HepG2 (cell line): ENCODE measurements at regions not wholly inside any gene's neighbourhood (a gene's known extent, or its start where the extent isn't known, plus 50 kb on each side); places are given as distances from the start of the nearest gene placed in this dataset.

Source experiments
- ATAC-seq: fragments of 200-7000 bp; cut with Tn5 transposase; 3 replicates; pipeline ENCODE4 v1.9.1; 2020; ENCODE audit warnings: mild to moderate bottlenecking, moderate library complexity
- BruUV-seq: library from RNA; stranded (reverse); fragments of 400-500 nt; replicated peaks from 2 replicates; lab custom pipeline; 2021; lab: Mats Ljungman, UMichigan
- CTCF ChIA-PET: fragments of 300-600 bp; formaldehyde crosslinking; extraction: SDS; loops from one replicate; lab custom pipeline; 2021; ENCODE audit warnings: low total read pairs, inconsistent platforms, low intra/inter-chr PET ratio; lab: Yijun Ruan, JAX
- POLR2A ChIA-PET: fragments of 350-600 bp; sonication (Branson Sonifier 250); formaldehyde crosslinking; loops from one replicate; lab custom pipeline; 2020; ENCODE audit warnings: antibody characterized with exemption, inconsistent platforms; lab: Yijun Ruan, JAX
- DNase-seq: peaks from one replicate; pipeline ENCODE4 v3.0.0-alpha.2; 2015; ENCODE audit warnings: low spot score
- FAIRE-seq: peaks from 3 replicates; lab custom pipeline; 2011; peaks lifted over from hg19 to GRCh38; lab: Jason Lieb, UNC
- H2AFZ ChIP-seq: one replicate; pipeline ENCODE4 v1.6.1; 2011; ENCODE audit warnings: low read length, inconsistent platforms
- H3K27ac ChIP-seq: fragments of 300-600 bp; 3 replicates; pipeline ENCODE4 v1.8.0; 2011; ENCODE audit warnings: mixed run types, mild to moderate bottlenecking, mixed read lengths, low read length, inconsistent platforms; ENCODE audit not compliant: insufficient read depth; ENCODE audit errors: extremely low read length
- H3K27me3 ChIP-seq, 2 experiments: fragments of 200-600 bp in 1 of 2; 2 replicates in 1 of 2; 3 replicates in 1 of 2; pipeline versions ENCODE4 v1.6.0 to v1.8.0; 2011; ENCODE audit warnings: low read length in 2 of 2, mild to moderate bottlenecking in 2 of 2, moderate library complexity in 2 of 2, inconsistent platforms in 1 of 2; ENCODE audit not compliant: insufficient read depth in 2 of 2, control insufficient read depth in 1 of 2
- H3K36me3 ChIP-seq, 2 experiments: fragments of 200-600 bp in 1 of 2; replicated peaks in 1 of 2; 2 replicates in 1 of 2; 3 replicates in 1 of 2; pipeline versions ENCODE4 v1.5.1 to v1.8.0; 2011; ENCODE audit warnings: low read length in 2 of 2, inconsistent platforms in 1 of 2; ENCODE audit not compliant: insufficient read depth in 2 of 2, control insufficient read depth in 1 of 2
- H3K4me1 ChIP-seq: 2 replicates; pipeline ENCODE4 v1.5.1; 2012; ENCODE audit warnings: low read length, inconsistent platforms; ENCODE audit not compliant: insufficient read depth
- H3K4me2 ChIP-seq: 2 replicates; pipeline ENCODE4 v1.6.0; 2011; ENCODE audit warnings: low read depth, low read length, inconsistent platforms
- H3K4me3 ChIP-seq, 3 experiments: fragments of 200-600 bp in 1 of 3; sonication (generic), shearing (Covaris generic) in 1 of 3; replicated peaks in 1 of 3; 2 replicates each; pipeline ENCODE4 v1.5.1; 2011 to 2016; ENCODE audit warnings: low read length in 3 of 3, inconsistent platforms in 2 of 3, low read depth in 2 of 3, mild to moderate bottlenecking in 2 of 3, control low read depth in 1 of 3, mixed read lengths in 1 of 3; ENCODE audit not compliant: insufficient read depth in 1 of 3
- H3K79me2 ChIP-seq: one replicate; pipeline ENCODE4 v1.6.1; 2011; ENCODE audit warnings: low read length, inconsistent platforms; ENCODE audit not compliant: insufficient read depth
- H3K9ac ChIP-seq: 2 replicates; pipeline ENCODE4 v1.6.0; 2011; ENCODE audit warnings: mild to moderate bottlenecking, low read depth, low read length, inconsistent platforms; ENCODE audit not compliant: insufficient read depth
- H3K9me3 ChIP-seq: 2 replicates; pipeline ENCODE4 v1.5.1; 2012; ENCODE audit warnings: mild to moderate bottlenecking, low read length
- H4K20me1 ChIP-seq: 2 replicates; pipeline ENCODE4 v1.6.0; 2011; ENCODE audit warnings: inconsistent platforms, mild to moderate bottlenecking, low read length, moderate library complexity; ENCODE audit not compliant: insufficient read depth
- DDIT3 ChIP-seq: sonication (generic); formaldehyde crosslinking; IDR thresholded peaks from 2 replicates; pipeline ENCODE4 v1.4.0; 2020; ENCODE audit warnings: mild to moderate bottlenecking, missing genetic modification reagents
- HMGXB3 ChIP-seq: sonication (generic); formaldehyde crosslinking; IDR thresholded peaks from 2 replicates; pipeline ENCODE4 v1.4.0; 2020; ENCODE audit warnings: missing genetic modification reagents, borderline replicate concordance
- HNF1B ChIP-seq: sonication (generic); formaldehyde crosslinking; IDR thresholded peaks from 2 replicates; pipeline ENCODE4 v1.5.1; 2020; ENCODE audit warnings: mild to moderate bottlenecking, moderate library complexity, missing genetic modification reagents
- KDM5B ChIP-seq: sonication (generic); formaldehyde crosslinking; IDR thresholded peaks from 2 replicates; pipeline ENCODE4 v1.4.0; 2020; ENCODE audit warnings: missing genetic modification reagents, mild to moderate bottlenecking, borderline replicate concordance
- MIER2 ChIP-seq: IDR thresholded peaks from 2 replicates; pipeline ENCODE4 v1.6.1; 2016; ENCODE audit warnings: missing biosample characterization, missing genetic modification reagents
- NKX3-1 ChIP-seq: sonication (generic); formaldehyde crosslinking; IDR thresholded peaks from 2 replicates; pipeline ENCODE4 v1.5.0; 2020; ENCODE audit warnings: missing genetic modification reagents
- U2AF2 ChIP-seq: fragments of 200-400 bp; formaldehyde crosslinking; IDR thresholded peaks from 2 replicates; pipeline ENCODE4 v1.6.1; 2017; ENCODE audit warnings: low read depth, mild to moderate bottlenecking, low read length
- ZBTB37 ChIP-seq: sonication (generic); formaldehyde crosslinking; IDR thresholded peaks from 2 replicates; pipeline ENCODE4 v1.4.0; 2020; ENCODE audit warnings: mild to moderate bottlenecking, missing genetic modification reagents
- ZGPAT ChIP-seq: IDR thresholded peaks from 2 replicates; pipeline ENCODE4 v1.6.1; 2016; ENCODE audit warnings: mild to moderate bottlenecking
- ZNF274 ChIP-seq: sonication (generic); formaldehyde crosslinking; IDR thresholded peaks from 2 replicates; pipeline ENCODE4 v1.5.1; 2020; ENCODE audit warnings: mild to moderate bottlenecking, missing genetic modification reagents
- ZNF614 ChIP-seq: IDR thresholded peaks from 2 replicates; pipeline ENCODE4 v1.6.1; 2018; ENCODE audit warnings: missing biosample characterization, missing genetic modification reagents, inconsistent platforms, borderline replicate concordance
- WGBS: methylation state at CpG from one replicate; pipeline ENCODE4 v1.1.6; 2017; ENCODE audit warnings: low lambda C conversion rate; 5-methylcytosine and 5-hydroxymethylcytosine counted together
- in situ Hi-C: cut with HindIII; loops from 2 replicates; pipeline ENCODE4 v1.10.0; 2017; ENCODE audit warnings: low pct_unique_long_range_greater_than_20kb; ENCODE audit not compliant: extremely low pct_ligation_motif_present
- intact Hi-C: fragments of 100-400 bp; cut with micrococcal nuclease; formaldehyde crosslinking; loops from one replicate; pipeline ENCODE4 v1.10.0; 2022; ENCODE audit not compliant: unreplicated experiment

- Histone ChIP-seq H3K9ac (no peak overlapping the region), H3K4me3 (no peak overlapping the region), H3K9me3 (no peaks in the 10 kb centered on the region), H3K27ac (no peak overlapping the region), H3K79me2 (no peaks in the 10 kb centered on the region), H3K4me1 (no peaks in the 10 kb centered on the region), H3K36me3 (no peaks in the 10 kb centered on the region), H3K4me2 (no peak overlapping the region), H2AFZ (no peak overlapping the region), H4K20me1 (no peaks in the 10 kb centered on the region), H3K27me3 (no peaks in the 10 kb centered on the region)
- ChIA-PET CTCF (no interaction called here), POLR2A (no interaction called here)
- 1% methylated on average over 3 of the region's 3 CpGs for WGBS
- in situ Hi-C loops: no loop called here
- DNase-seq (no peak), ATAC-seq (no peak), FAIRE-seq (no peak)
- intact Hi-C loops: no loop called here
- no TSS peak for BruUV-seq
- TF ChIP-seq NKX3-1 (CRISPR knock-in tag): no peak
- TF ChIP-seq KDM5B (CRISPR knock-in tag): no peak
- no peak for TF ChIP-seq ZNF614 (CRISPR knock-in tag)
- no peak for TF ChIP-seq HNF1B
- TF ChIP-seq ZNF274 (CRISPR knock-in tag): no peak
- no peak for TF ChIP-seq HMGXB3 (CRISPR knock-in tag)
- TF ChIP-seq U2AF2: no peak
- TF ChIP-seq MIER2 (CRISPR knock-in tag): no peak
- no peak for TF ChIP-seq ZGPAT (CRISPR knock-in tag)
- no peak for TF ChIP-seq ZBTB37 (CRISPR knock-in tag)
- no peak for TF ChIP-seq DDIT3
Measured at GRCh38 chr3:80554304-80554703, 786.5 kb upstream of the ROBO1 start.
